ENCODE measurements at regions not wholly inside any gene's neighbourhood (a gene's known extent, or its start where the extent isn't known, plus 50 kb on each side); places are given as distances from the start of the nearest gene placed in this dataset. TPM values are rescaled to one million over a fixed set of nuclear protein-coding genes. Genes with fewer than 3 reads are reported as not detected.

DNA sequence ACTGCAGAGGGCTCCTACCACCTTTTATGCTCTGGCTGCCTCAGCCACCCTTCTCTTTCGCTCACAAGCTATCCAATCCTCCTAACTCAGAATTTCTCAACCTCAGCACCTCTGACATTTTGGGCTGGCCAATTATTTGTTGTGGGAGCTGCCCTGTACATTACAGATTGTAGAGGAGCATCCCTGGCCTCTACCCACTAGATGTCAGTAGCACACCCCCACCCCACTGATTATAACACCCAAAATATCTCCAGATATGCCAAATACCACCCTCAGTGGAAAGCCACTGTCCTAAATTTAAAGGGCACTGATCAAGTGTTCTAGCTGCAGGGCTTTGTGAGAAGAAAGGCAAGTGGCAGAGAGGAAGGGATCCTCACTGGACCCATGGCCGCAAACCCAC is 443.1 kb downstream of the SOX6 start:
- 100% methylated on average over 2 of the region's 2 CpGs for WGBS (ENCODE audit: low lambda C conversion rate, missing lambda C conversion rate)
- no peak overlapping the region for H3K27ac ChIP-seq
- H3K4me1 ChIP-seq (ENCODE audit: insufficient read depth): no peaks in the 10 kb centered on the region
- no peaks in the 10 kb centered on the region for H3K79me2 ChIP-seq
- no peak overlapping the region for H3K4me2 ChIP-seq
- H3K4me3 ChIP-seq: no peak overlapping the region
- H4K20me1 ChIP-seq (ENCODE audit: insufficient read depth, poor library complexity, severe bottlenecking): no peaks in the 10 kb centered on the region
- no peaks in the 10 kb centered on the region for H3K27me3 ChIP-seq
- no peaks in the 10 kb centered on the region for H3K36me3 ChIP-seq (replicated peaks; ENCODE audit: insufficient read depth, low read depth)
- H3K9me2 ChIP-seq (replicated peaks; ENCODE audit: insufficient read depth): no peaks in the 10 kb centered on the region
- H3K9me3 ChIP-seq (ENCODE audit: low read depth): no peaks in the 10 kb centered on the region
- no peak overlapping the region for H2AFZ ChIP-seq
- no peak for DNase-seq (ENCODE audit: low spot score)
- TF ChIP-seq CTCF (IDR thresholded peaks at IDR 0.05; ENCODE audit: poor library complexity) (peak; percentile 18), EZH2phosphoT487 (IDR thresholded peaks at IDR 0.05; ENCODE audit: low read depth, severe bottlenecking, unreplicated experiment) (no peak)

Small RNA genes lying in the stretch of these regions (small RNA-seq; reads per million reads assigned to genes)
- not detected for gene RF00324
